Astrocyte (in vitro differentiated cells and primary cell): ENCODE measurements at regions not wholly inside any gene's neighbourhood (a gene's known extent, or its start where the extent isn't known, plus 50 kb on each side); places are given as distances from the start of the nearest gene placed in this dataset.

ENCODE experiments used
- DNase-seq: peaks from one replicate; pipeline ENCODE4 v3.0.0-alpha.2; 2010; ENCODE audit warnings: low read depth
- FAIRE-seq: peaks from 2 replicates; lab custom pipeline; 2011; peaks lifted over from hg19 to GRCh38; lab: Jason Lieb, UNC
- H2AFZ ChIP-seq: 2 replicates; pipeline ENCODE4 v1.6.0; 2012; ENCODE audit warnings: low read depth, low read length, inconsistent platforms
- H3K27ac ChIP-seq: 2 replicates; pipeline ENCODE4 v1.5.1; 2011; ENCODE audit warnings: low read depth, low read length, inconsistent platforms
- H3K27me3 ChIP-seq: 2 replicates; pipeline ENCODE4 v1.6.0; 2011; ENCODE audit warnings: low read length, inconsistent platforms; ENCODE audit not compliant: insufficient read depth
- H3K36me3 ChIP-seq: 2 replicates; pipeline ENCODE4 v1.5.1; 2011; ENCODE audit warnings: low read length, inconsistent platforms; ENCODE audit not compliant: insufficient read depth
- H3K4me1 ChIP-seq: 2 replicates; pipeline ENCODE4 v1.5.1; 2011; ENCODE audit warnings: low read length, inconsistent platforms; ENCODE audit not compliant: insufficient read depth
- H3K4me2 ChIP-seq: 2 replicates; pipeline ENCODE4 v1.6.0; 2012; ENCODE audit warnings: low read length, inconsistent platforms
- H3K4me3 ChIP-seq: 2 replicates; pipeline ENCODE4 v1.5.1; 2011; ENCODE audit warnings: low read depth, mild to moderate bottlenecking, low read length, inconsistent platforms; ENCODE audit not compliant: insufficient read depth
- H3K79me2 ChIP-seq: 2 replicates; pipeline ENCODE4 v1.6.0; 2012; ENCODE audit warnings: mild to moderate bottlenecking, low read length, inconsistent platforms; ENCODE audit not compliant: insufficient read depth
- H3K9ac ChIP-seq: 2 replicates; pipeline ENCODE4 v1.6.0; 2012; ENCODE audit warnings: mild to moderate bottlenecking, low read length, inconsistent platforms
- H3K9me3 ChIP-seq: 2 replicates; pipeline ENCODE4 v1.5.1; 2012; ENCODE audit warnings: low read depth, mild to moderate bottlenecking, low read length, inconsistent platforms; ENCODE audit not compliant: insufficient read depth
- H4K20me1 ChIP-seq: 2 replicates; pipeline ENCODE4 v1.6.0; 2012; ENCODE audit warnings: low read length, inconsistent platforms; ENCODE audit not compliant: insufficient read depth
- H3K27ac Mint-ChIP-seq: one replicate; pipeline ENCODE4 v1.8.0; 2021; ENCODE audit warnings: mild to moderate bottlenecking, mixed read lengths; ENCODE audit not compliant: unreplicated experiment
- H3K27me3 Mint-ChIP-seq: one replicate; pipeline ENCODE4 v1.8.0; 2021; ENCODE audit warnings: low read depth, mixed read lengths; ENCODE audit not compliant: unreplicated experiment
- H3K36me3 Mint-ChIP-seq: one replicate; pipeline ENCODE4 v1.8.0; 2021; ENCODE audit warnings: low read depth, mixed read lengths; ENCODE audit not compliant: unreplicated experiment
- H3K4me1 Mint-ChIP-seq: one replicate; pipeline ENCODE4 v1.8.0; 2021; ENCODE audit warnings: low read depth, mixed read lengths; ENCODE audit not compliant: unreplicated experiment
- H3K4me3 Mint-ChIP-seq: one replicate; pipeline ENCODE4 v1.8.0; 2021; ENCODE audit warnings: mild to moderate bottlenecking, moderate library complexity, mixed read lengths; ENCODE audit not compliant: unreplicated experiment
- H3K9me3 Mint-ChIP-seq: one replicate; pipeline ENCODE4 v1.8.0; 2021; ENCODE audit warnings: mild to moderate bottlenecking, mixed read lengths; ENCODE audit not compliant: unreplicated experiment
- CTCF ChIP-seq: IDR thresholded peaks from 2 replicates; pipeline ENCODE4 v1.5.1; 2011; ENCODE audit warnings: low read depth, mild to moderate bottlenecking, inconsistent platforms, low read length, moderate library complexity; ENCODE audit not compliant: insufficient read depth
- EZH2 ChIP-seq: IDR thresholded peaks from 2 replicates; pipeline ENCODE4 v1.6.1; 2012; ENCODE audit warnings: mild to moderate bottlenecking, low read length, inconsistent platforms; ENCODE audit not compliant: insufficient read depth

- H3K4me3 Mint-ChIP-seq, result no peak overlapping the region
- Histone ChIP-seq H3K9me3 (no peaks in the 10 kb centered on the region), H2AFZ (no peak overlapping the region), H3K36me3 (no peaks in the 10 kb centered on the region), H3K9ac (no peak overlapping the region), H3K27me3 (no peaks in the 10 kb centered on the region), H3K79me2 (no peaks in the 10 kb centered on the region), H3K27ac (no peak overlapping the region), H3K4me3 (no peak overlapping the region), H3K4me2 (no peak overlapping the region), H4K20me1 (no peaks in the 10 kb centered on the region), H3K4me1 (no peaks in the 10 kb centered on the region)
- DNase-seq (no peak), FAIRE-seq (no peak)
- H3K4me1 Mint-ChIP-seq, result no peaks in the 10 kb centered on the region
- peaks cover 3% of the 10 kb centered on the region for H3K9me3 Mint-ChIP-seq
- H3K27ac Mint-ChIP-seq, result no peak overlapping the region
- no peaks in the 10 kb centered on the region for H3K36me3 Mint-ChIP-seq
- no peak for TF ChIP-seq EZH2
- TF ChIP-seq CTCF, result no peak
- H3K27me3 Mint-ChIP-seq, result peaks cover 18% of the 10 kb centered on the region
Observed at GRCh38 chr2:23299476-23300195, 85.3 kb upstream of the KLHL29 start.

DNA sequence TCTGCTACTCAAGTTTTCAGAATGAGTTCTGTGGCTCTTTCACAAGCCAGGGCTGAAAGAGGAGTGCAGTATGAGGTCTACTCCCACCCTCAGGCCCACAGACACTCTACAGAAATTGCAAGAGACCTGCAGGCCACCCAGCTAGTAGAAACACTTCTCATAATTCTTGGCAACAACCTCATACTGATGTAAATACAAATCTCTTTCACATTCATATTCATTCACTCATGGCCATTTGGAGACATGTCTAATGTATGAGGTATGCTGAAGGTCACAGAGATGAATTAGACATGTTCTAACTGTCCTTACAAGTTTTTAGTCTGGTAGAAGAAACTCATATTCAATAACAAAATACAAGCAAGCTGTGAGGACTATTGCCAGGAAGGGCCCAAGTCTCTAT is 83.8 kb upstream of the KLHL29 start:
- H3K27ac ChIP-seq, result no peak overlapping the region
- H3K4me2 ChIP-seq, result no peak overlapping the region
- Mint-ChIP-seq H3K36me3 (no peaks in the 10 kb centered on the region), H3K4me1 (no peaks in the 10 kb centered on the region), H3K4me3 (no peak overlapping the region), H3K27ac (no peak overlapping the region), H3K27me3 (peaks cover 26% of the 10 kb centered on the region), H3K9me3 (peaks cover 4% of the 10 kb centered on the region)
- H2AFZ ChIP-seq, result no peak overlapping the region
- no peaks in the 10 kb centered on the region for H3K27me3 ChIP-seq
- H3K4me1 ChIP-seq, result no peaks in the 10 kb centered on the region
- TF ChIP-seq EZH2 (no peak), CTCF (no peak)
- H3K9ac ChIP-seq, result no peak overlapping the region
- H3K79me2 ChIP-seq, result no peaks in the 10 kb centered on the region
- no peaks in the 10 kb centered on the region for H3K36me3 ChIP-seq
- FAIRE-seq (no peak), DNase-seq (no peak)
- H3K4me3 ChIP-seq, result no peak overlapping the region
- H4K20me1 ChIP-seq, result no peaks in the 10 kb centered on the region
- no peaks in the 10 kb centered on the region for H3K9me3 ChIP-seq

DNA sequence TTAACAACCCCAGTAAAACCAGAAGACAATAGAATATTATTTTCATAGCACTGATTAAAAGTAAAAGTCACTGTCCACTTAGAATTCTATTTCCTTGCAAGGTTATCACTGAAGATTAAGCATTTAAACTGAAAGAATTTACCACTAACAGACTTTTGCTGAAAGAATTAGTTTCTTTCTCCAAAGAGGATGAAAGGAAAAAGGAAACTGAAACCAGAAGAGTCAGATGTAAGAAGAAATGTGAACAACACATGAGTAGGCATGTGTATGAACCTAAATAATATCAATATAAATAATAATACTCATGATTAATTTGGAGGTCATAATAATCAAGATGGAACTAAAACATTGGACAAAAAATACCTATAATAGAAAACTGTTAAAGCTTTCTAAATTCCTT is 82.4 kb upstream of the KLHL29 start:
- Histone ChIP-seq H3K4me3 (no peak overlapping the region), H3K79me2 (no peaks in the 10 kb centered on the region), H3K9ac (no peak overlapping the region), H3K9me3 (no peaks in the 10 kb centered on the region), H3K4me1 (no peaks in the 10 kb centered on the region), H3K4me2 (no peak overlapping the region), H4K20me1 (no peaks in the 10 kb centered on the region), H3K27me3 (no peaks in the 10 kb centered on the region), H2AFZ (no peak overlapping the region), H3K36me3 (no peaks in the 10 kb centered on the region), H3K27ac (no peak overlapping the region)
- no peak overlapping the region for H3K27ac Mint-ChIP-seq
- H3K36me3 Mint-ChIP-seq, result no peaks in the 10 kb centered on the region
- no peak overlapping the region for H3K4me3 Mint-ChIP-seq
- H3K27me3 Mint-ChIP-seq, result peaks cover 34% of the 10 kb centered on the region
- TF ChIP-seq CTCF (no peak), EZH2 (no peak)
- H3K9me3 Mint-ChIP-seq, result peaks cover 4% of the 10 kb centered on the region
- H3K4me1 Mint-ChIP-seq, result no peaks in the 10 kb centered on the region
- FAIRE-seq (no peak), DNase-seq (no peak)
